Stimulated activated CD4-positive, alpha-beta T cell treated with anti-CD3 and anti-CD28 coated beads, Interleukin-1b, Interleukin-23, amount 100 ng/mL, for 4 hours (primary cell): ENCODE measurements at regions not wholly inside any gene's neighbourhood (a gene's known extent, or its start where the extent isn't known, plus 50 kb on each side); places are given as distances from the start of the nearest gene placed in this dataset.
"Not testable (repeated sequence)": the region's sequence is repeated elsewhere in the genome, so short reads cannot be mapped to it uniquely, and the experiment has no call there.

Source experiments
- DNase-seq, 2 donors: peaks; one replicate each; pipeline ENCODE4 v3.0.0-alpha.2; 2020; ENCODE audit warnings: low read depth in 2 of 2

GRCh38 chr13:44054525-44054924 lies 174.8 kb downstream of the LACC1 start:
- DNase-seq, result no peak

- DNase-seq, result not testable (repeated sequence)
Observed at GRCh38 chr13:44055681-44056080, 176.0 kb downstream of the LACC1 start.

- DNase-seq, result no peak
Observed at GRCh38 chr13:44058067-44058466, 178.4 kb downstream of the LACC1 start.

GRCh38 chr13:44058624-44059215 lies 179.0 kb downstream of the LACC1 start:
- no peak for DNase-seq

- DNase-seq, result no peak
Observed at GRCh38 chr13:44061876-44062275, 182.2 kb downstream of the LACC1 start.

GRCh38 chr13:44063467-44063866 lies 183.8 kb downstream of the LACC1 start:
- DNase-seq, result no peak

- no peak for DNase-seq
Observed at GRCh38 chr13:44063881-44064280, 184.2 kb downstream of the LACC1 start.

GRCh38 chr13:44064357-44064756 lies 184.7 kb downstream of the LACC1 start:
- no peak for DNase-seq

- DNase-seq, result no peak
Observed at GRCh38 chr13:44068169-44068568, 188.5 kb downstream of the LACC1 start.

GRCh38 chr13:44068737-44069136 lies 189.0 kb downstream of the LACC1 start:
- DNase-seq, result no peak

- DNase-seq, result no peak
Observed at GRCh38 chr13:44072536-44072935, 192.8 kb downstream of the LACC1 start.

- DNase-seq, result no peak
Observed at GRCh38 chr13:44074611-44075010, 194.9 kb downstream of the LACC1 start.

GRCh38 chr13:44075113-44075512 lies 195.4 kb downstream of the LACC1 start:
- DNase-seq, result no peak

GRCh38 chr13:44078806-44079376 lies 199.2 kb downstream of the LACC1 start:
- no peak for DNase-seq

- no peak for DNase-seq
Observed at GRCh38 chr13:44079413-44080205, 199.9 kb downstream of the LACC1 start.

GRCh38 chr13:44084146-44084545 lies 204.4 kb downstream of the LACC1 start:
- no peak for DNase-seq

- no peak for DNase-seq
Observed at GRCh38 chr13:44086389-44086788, 206.7 kb downstream of the LACC1 start.

GRCh38 chr13:44088411-44088810 lies 208.7 kb downstream of the LACC1 start:
- no peak for DNase-seq

GRCh38 chr13:44088991-44089413 lies 209.3 kb downstream of the LACC1 start:
- DNase-seq, result no peak

- DNase-seq, result no peak
Observed at GRCh38 chr13:44089452-44089851, 209.7 kb downstream of the LACC1 start.

GRCh38 chr13:44092078-44092970 lies 212.6 kb downstream of the LACC1 start:
- no peak for DNase-seq
